ENCODE measurements at regions not wholly inside any gene's neighbourhood (a gene's known extent, or its start where the extent isn't known, plus 50 kb on each side); places are given as distances from the start of the nearest gene placed in this dataset.
A peak's percentile ranks its signal among the peaks of the same experiment; 100 is the strongest.

GRCh38 chr1:82606546-82606945 lies 805.8 kb downstream of the ADGRL2 start:
- no peak for DNase-seq

- DNase-seq = no peak
Observed at GRCh38 chr1:82604524-82604923, 803.8 kb downstream of the ADGRL2 start.

- DNase-seq = no peak
Observed at GRCh38 chr1:82600314-82600713, 799.6 kb downstream of the ADGRL2 start.

- DNase-seq = no peak
Observed at GRCh38 chr1:82598812-82599211, 798.1 kb downstream of the ADGRL2 start.

GRCh38 chr1:82598337-82598736 lies 797.6 kb downstream of the ADGRL2 start:
- DNase-seq = no peak

GRCh38 chr1:82597649-82598048 lies 796.9 kb downstream of the ADGRL2 start:
- no peak for DNase-seq

- DNase-seq = no peak
Observed at GRCh38 chr1:82597141-82597540, 796.4 kb downstream of the ADGRL2 start.

- no peak for DNase-seq
Observed at GRCh38 chr1:82593561-82593960, 792.8 kb downstream of the ADGRL2 start.

GRCh38 chr1:82589588-82589987 lies 788.9 kb downstream of the ADGRL2 start:
- DNase-seq = no peak

GRCh38 chr1:82587371-82587770 lies 786.6 kb downstream of the ADGRL2 start:
- no peak for DNase-seq

- no peak for DNase-seq
Observed at GRCh38 chr1:82586473-82586872, 785.7 kb downstream of the ADGRL2 start.

- no peak for DNase-seq
Observed at GRCh38 chr1:82582347-82582746, 781.6 kb downstream of the ADGRL2 start.

- no peak for DNase-seq
Observed at GRCh38 chr1:82578086-82578726, 777.5 kb downstream of the ADGRL2 start.

- no peak for DNase-seq
Observed at GRCh38 chr1:82567348-82567747, 766.6 kb downstream of the ADGRL2 start.

- DNase-seq = peak; percentile 90
Observed at GRCh38 chr1:82565546-82565945, 764.8 kb downstream of the ADGRL2 start.

GRCh38 chr1:82565146-82565545 lies 764.4 kb downstream of the ADGRL2 start:
- peak; percentile 83 for DNase-seq

- no peak for DNase-seq
Observed at GRCh38 chr1:82564333-82564732, 763.6 kb downstream of the ADGRL2 start.

- DNase-seq = peak; percentile 28
Observed at GRCh38 chr1:82562448-82562847, 761.7 kb downstream of the ADGRL2 start.

- no peak for DNase-seq
Observed at GRCh38 chr1:82560566-82560965, 759.8 kb downstream of the ADGRL2 start.

- DNase-seq = no peak
Observed at GRCh38 chr1:82555501-82555900, 754.8 kb downstream of the ADGRL2 start.

- DNase-seq = no peak
Observed at GRCh38 chr1:82549841-82550240, 749.1 kb downstream of the ADGRL2 start.

- no peak for DNase-seq
Observed at GRCh38 chr1:82542766-82543165, 742.0 kb downstream of the ADGRL2 start.

- DNase-seq = no peak
Observed at GRCh38 chr1:82542141-82542540, 741.4 kb downstream of the ADGRL2 start.

GRCh38 chr1:82540006-82540405 lies 739.3 kb downstream of the ADGRL2 start:
- no peak for DNase-seq

- DNase-seq = peak; percentile 1
Observed at GRCh38 chr1:82538876-82539275, 738.1 kb downstream of the ADGRL2 start.
